ENCODE measurements at regions not wholly inside any gene's neighbourhood (a gene's known extent, or its start where the extent isn't known, plus 50 kb on each side); places are given as distances from the start of the nearest gene placed in this dataset.

- TF ChIP-seq CTCF (IDR thresholded peaks at IDR 0.05 in 4 of 5, conservative IDR thresholded peaks at IDR 0.05 in 1 of 5) (no peak), POLR2A (IDR thresholded peaks at IDR 0.05) (no peak)
Measured at GRCh38 chr2:2389215-2389614, 58.1 kb upstream of the MYT1L start.

Data from gastrocnemius medialis (tissue), 4 donors.